Aorta (tissue), 5 donors: ENCODE measurements at regions not wholly inside any gene's neighbourhood (a gene's known extent, or its start where the extent isn't known, plus 50 kb on each side); places are given as distances from the start of the nearest gene placed in this dataset.

Experiments used
- ATAC-seq: fragments of 200-7000 bp; cut with Tn5 transposase; one replicate; pipeline ENCODE4 v1.9.1; 2022; ENCODE audit warnings: moderate library complexity; ENCODE audit not compliant: low FRiP score
- DNase-seq, 2 donors: peaks; one replicate each; pipeline ENCODE4 v3.0.0-alpha.2; 2020
- H3K27ac ChIP-seq, 2 donors: one replicate each; pipeline ENCODE4 v1.5.1; 2013; ENCODE audit warnings: low read length in 2 of 2, mild to moderate bottlenecking in 2 of 2, moderate library complexity in 2 of 2, control low read depth in 1 of 2, inconsistent platforms in 1 of 2, low read depth in 1 of 2
- H3K27me3 ChIP-seq, 2 donors: one replicate each; pipeline ENCODE4 v1.6.1; 2013; ENCODE audit warnings: control low read depth in 1 of 2, low read length in 1 of 2, mild to moderate bottlenecking in 1 of 2, moderate library complexity in 1 of 2; ENCODE audit not compliant: insufficient read depth in 2 of 2, control insufficient read depth in 1 of 2
- H3K36me3 ChIP-seq, 2 donors: one replicate each; pipeline ENCODE4 v1.6.1; 2013; ENCODE audit warnings: control low read depth in 1 of 2, low read length in 1 of 2, mild to moderate bottlenecking in 1 of 2; ENCODE audit not compliant: insufficient read depth in 2 of 2, control insufficient read depth in 1 of 2
- H3K4me1 ChIP-seq, 2 donors: one replicate each; pipeline ENCODE4 v1.6.1; 2013; ENCODE audit warnings: low read length in 2 of 2, control low read depth in 1 of 2, mild to moderate bottlenecking in 1 of 2, moderate library complexity in 1 of 2; ENCODE audit not compliant: insufficient read depth in 2 of 2, control insufficient read depth in 1 of 2
- H3K4me3 ChIP-seq, 2 donors: one replicate each; pipeline ENCODE4 v1.5.1; 2013; ENCODE audit warnings: low read length in 2 of 2, control low read depth in 1 of 2, mild to moderate bottlenecking in 1 of 2
- H3K9me3 ChIP-seq: one replicate; pipeline ENCODE4 v1.6.1; 2013; ENCODE audit warnings: mild to moderate bottlenecking, low read length; ENCODE audit not compliant: control insufficient read depth
- WGBS, 2 donors: extraction: QIAGEN DNeasy Blood & Tissue Kit; methylation state at CpG; one replicate each; pipeline ENCODE4 v1.1.7; 2013; 5-methylcytosine and 5-hydroxymethylcytosine counted together
- intact Hi-C, 2 donors: fragments of 100-400 bp; cut with DNase I; formaldehyde crosslinking; loops; one replicate each; pipeline versions ENCODE4 v1.14.2 to v1.15.0; 2022
- donor health status: healthy with polysubstance abuse.
- donor health status: Bipolar disorder and iron deficiency.
- donor health status: DM: no; HTN: no; CAD: no.
- donor health status: DM: no; HTN: no; CAD: no.
- donor health status: DM: yes; HTN: yes; CAD: no.

DNA sequence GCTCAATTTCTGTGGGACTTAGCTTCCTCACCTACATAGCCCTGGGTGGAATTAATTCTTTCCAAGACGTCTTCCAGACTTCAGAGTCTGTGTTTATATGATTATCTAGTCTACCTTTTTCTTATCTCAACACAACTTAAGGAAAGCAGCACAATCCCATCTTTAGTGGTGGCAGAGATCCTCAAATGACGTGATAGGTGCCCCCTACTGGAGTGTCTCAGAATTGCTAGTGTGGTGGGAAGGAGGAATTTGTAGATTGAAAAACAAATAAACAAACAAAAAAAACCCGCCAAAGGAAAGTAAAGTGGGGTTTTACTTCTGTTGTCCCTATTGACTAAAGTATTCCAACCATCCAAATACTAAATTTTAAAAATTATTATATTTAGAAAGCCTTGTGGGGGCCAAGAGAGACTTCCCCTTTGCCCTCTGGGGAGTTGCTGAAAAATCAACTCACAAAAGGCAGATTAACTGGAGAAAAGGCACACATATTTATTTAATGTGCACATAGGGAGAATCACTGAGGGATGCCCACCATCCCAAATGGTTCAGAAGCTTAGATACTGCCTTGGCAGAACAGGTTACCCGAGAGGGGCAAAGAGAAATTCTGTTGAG lies 283.3 kb downstream of the TMEM167A start:
- no peak for DNase-seq
- WGBS, 2 donors: 71 to 73% methylated on average over 4 of the region's 4 CpGs
- no peaks in the 10 kb centered on the region for H3K4me1 ChIP-seq
- peaks cover 2% of the 10 kb centered on the region for H3K9me3 ChIP-seq
- H3K36me3 ChIP-seq: peaks cover 0 to 3% of the 10 kb centered on the region in 2 donors
- intact Hi-C loops: loop anchor here (5.0 to 10.0 kb wide), 2 partner anchors 149 to 442 kb away; no protein-coding TSS in a partner anchor
- H3K27ac ChIP-seq: no peak overlapping the region
- no peak for ATAC-seq
- no peaks in the 10 kb centered on the region for H3K27me3 ChIP-seq
- H3K4me3 ChIP-seq: no peak overlapping the region

DNA sequence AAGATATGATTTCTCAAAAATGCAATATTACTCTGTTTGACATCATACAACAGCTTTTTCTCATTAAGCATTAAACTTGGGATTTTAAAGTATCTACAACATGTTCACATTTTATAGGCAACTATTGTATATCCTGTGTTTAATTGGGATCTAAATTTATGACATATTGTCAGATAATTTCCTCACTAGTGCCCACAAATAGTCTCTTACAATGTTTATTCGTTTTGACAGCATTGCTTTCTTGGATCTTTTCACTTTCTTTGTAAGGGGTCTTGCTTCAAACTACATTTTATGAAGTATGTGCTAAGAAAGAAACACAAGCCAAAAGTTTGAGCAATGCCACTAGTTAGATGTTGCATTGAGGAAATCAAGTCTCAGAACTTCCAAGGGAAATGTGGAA lies 285.1 kb downstream of the TMEM167A start:
- no peaks in the 10 kb centered on the region for H3K4me1 ChIP-seq
- WGBS, 2 donors: 73 to 84% methylated on average over 1 of the region's 1 CpG
- H3K36me3 ChIP-seq: peaks cover 0 to 3% of the 10 kb centered on the region in 2 donors
- intact Hi-C loops: loop anchor here (5.0 to 10.0 kb wide), 2 partner anchors 147 to 440 kb away; no protein-coding TSS in a partner anchor
- DNase-seq (no peak), ATAC-seq (no peak)
- peaks cover 2% of the 10 kb centered on the region for H3K9me3 ChIP-seq
- H3K27me3 ChIP-seq: no peaks in the 10 kb centered on the region
- H3K27ac ChIP-seq: no peak overlapping the region
- no peak overlapping the region for H3K4me3 ChIP-seq

DNA sequence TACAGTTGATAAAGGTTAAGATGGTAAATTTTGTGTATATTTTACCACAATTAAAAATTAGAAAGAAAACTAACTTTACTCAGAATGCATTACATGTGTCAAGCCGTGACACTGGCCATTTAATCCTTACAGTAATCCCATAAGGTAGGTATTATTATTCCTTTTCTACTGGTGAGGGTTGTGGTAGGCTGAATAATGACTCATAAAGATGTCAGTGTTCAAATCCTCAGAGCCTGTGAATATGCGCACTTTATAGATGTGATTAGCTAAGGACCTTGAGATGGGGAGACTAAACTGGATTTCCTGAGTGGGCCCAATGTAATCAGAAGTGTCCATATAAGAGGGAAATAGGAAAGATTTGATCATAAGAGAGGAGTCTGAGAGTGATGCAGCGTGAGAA lies 288.1 kb downstream of the TMEM167A start:
- DNase-seq (no peak), ATAC-seq (no peak)
- intact Hi-C loops: no loop called here
- H3K4me3 ChIP-seq: no peak overlapping the region
- no peaks in the 10 kb centered on the region for H3K27me3 ChIP-seq
- H3K36me3 ChIP-seq: peaks cover 0 to 3% of the 10 kb centered on the region in 2 donors
- no peaks in the 10 kb centered on the region for H3K9me3 ChIP-seq
- H3K27ac ChIP-seq: no peak overlapping the region
- no peaks in the 10 kb centered on the region for H3K4me1 ChIP-seq
- WGBS, 2 donors: 97% methylated on average over 3 of the region's 3 CpGs

DNA sequence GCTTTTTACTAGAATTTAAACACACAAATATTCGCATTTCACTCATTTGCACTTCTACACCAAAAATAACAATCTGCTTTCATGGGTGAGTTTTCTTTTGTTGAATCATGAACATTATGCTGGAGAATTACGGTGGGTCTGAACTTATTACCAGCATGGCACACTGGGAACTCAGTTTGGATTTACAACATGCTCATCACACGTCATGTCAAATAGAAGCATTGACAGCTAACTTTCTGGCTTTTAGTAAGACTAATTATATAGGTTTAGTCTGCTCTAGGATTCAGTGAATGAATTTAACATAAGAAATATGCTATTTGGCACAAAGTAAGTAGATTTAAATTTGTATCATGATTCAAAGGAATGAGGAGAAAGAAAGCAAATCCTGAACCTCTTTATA lies 290.4 kb downstream of the TMEM167A start:
- H3K27ac ChIP-seq: no peak overlapping the region
- intact Hi-C loops: no loop called here
- DNase-seq (no peak), ATAC-seq (no peak)
- H3K4me3 ChIP-seq: no peak overlapping the region
- no peaks in the 10 kb centered on the region for H3K27me3 ChIP-seq
- 90 to 91% methylated on average over 3 of the region's 3 CpGs for WGBS, 2 donors
- H3K4me1 ChIP-seq: no peaks in the 10 kb centered on the region
- H3K9me3 ChIP-seq: no peaks in the 10 kb centered on the region
- H3K36me3 ChIP-seq: no peaks in the 10 kb centered on the region

DNA sequence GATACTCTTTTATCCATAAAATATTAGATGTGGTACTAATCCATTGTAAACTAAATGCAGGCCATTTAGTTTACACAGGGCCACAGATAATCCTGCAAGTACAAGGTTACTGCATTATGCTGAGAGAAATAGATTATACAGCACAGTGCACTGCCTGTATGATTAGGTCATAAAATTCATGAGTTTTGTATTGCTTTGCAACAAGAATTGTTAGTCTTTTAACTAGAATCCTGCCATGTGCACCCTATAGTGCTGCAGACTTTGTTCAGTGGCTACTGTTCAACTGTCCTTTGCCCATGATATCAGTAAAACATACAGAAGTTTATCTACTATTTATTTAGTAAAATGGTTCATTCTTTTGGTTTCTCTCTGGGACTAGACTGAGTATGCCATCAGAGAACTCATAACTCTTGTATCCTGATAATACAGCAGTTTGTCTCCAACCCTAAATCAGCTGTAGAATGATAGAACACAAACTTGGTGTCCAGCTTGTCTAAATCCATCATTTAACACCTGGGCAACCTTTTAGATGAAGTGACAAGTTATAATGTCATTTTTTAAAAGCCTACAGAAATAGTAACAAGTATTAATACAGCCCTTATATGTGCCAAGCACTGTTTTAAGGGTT lies 291.2 kb downstream of the TMEM167A start:
- no peak overlapping the region for H3K4me3 ChIP-seq
- H3K27me3 ChIP-seq: no peaks in the 10 kb centered on the region
- H3K4me1 ChIP-seq: no peaks in the 10 kb centered on the region
- no peaks in the 10 kb centered on the region for H3K9me3 ChIP-seq
- no peak for ATAC-seq
- H3K27ac ChIP-seq: no peak overlapping the region
- no peak for DNase-seq
- H3K36me3 ChIP-seq: no peaks in the 10 kb centered on the region
- intact Hi-C loops: no loop called here

DNA sequence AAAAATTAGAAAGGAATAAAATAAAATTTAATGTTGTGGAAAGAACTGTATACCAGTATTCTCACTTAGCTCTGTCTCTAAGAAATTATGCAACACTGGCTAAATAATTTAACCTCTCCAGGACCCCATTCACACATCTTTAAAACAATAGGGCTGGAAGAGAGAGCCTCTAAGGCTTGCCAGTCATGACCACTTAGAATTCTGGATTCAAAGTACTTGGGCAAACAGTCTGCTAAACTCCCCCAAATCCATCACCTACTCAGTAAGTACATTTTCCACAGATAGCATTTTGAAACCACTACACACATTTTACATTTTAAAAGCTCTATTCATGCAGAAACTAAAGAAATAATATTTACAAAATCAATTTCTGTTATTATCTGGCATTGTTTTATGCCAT lies 291.7 kb downstream of the TMEM167A start:
- DNase-seq (no peak), ATAC-seq (no peak)
- intact Hi-C loops: no loop called here
- no peaks in the 10 kb centered on the region for H3K27me3 ChIP-seq
- no peaks in the 10 kb centered on the region for H3K36me3 ChIP-seq
- H3K27ac ChIP-seq: no peak overlapping the region
- H3K9me3 ChIP-seq: no peaks in the 10 kb centered on the region
- no peak overlapping the region for H3K4me3 ChIP-seq
- H3K4me1 ChIP-seq: no peaks in the 10 kb centered on the region

DNA sequence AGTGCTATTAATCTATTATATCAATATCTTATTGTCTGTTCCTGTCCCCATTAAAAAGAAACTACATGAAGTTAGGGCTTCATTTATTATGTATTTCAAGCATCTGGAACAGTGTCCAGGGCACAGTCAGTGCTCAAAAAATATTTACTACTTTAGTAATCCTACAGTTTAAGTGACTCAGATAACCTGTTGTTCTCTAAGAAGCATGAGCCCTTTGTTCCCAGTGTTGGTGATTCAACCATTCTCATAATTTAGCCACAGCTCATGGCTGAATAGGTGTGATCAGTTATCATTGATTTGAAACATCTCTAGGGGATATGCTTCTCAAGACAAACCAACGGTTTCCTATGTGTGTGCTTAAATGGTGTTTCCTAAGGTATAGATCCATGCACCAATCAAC lies 292.7 kb downstream of the TMEM167A start:
- DNase-seq (no peak), ATAC-seq (no peak)
- WGBS, 2 donors: 35 to 94% methylated on average over 1 of the region's 1 CpG
- H3K27ac ChIP-seq: no peak overlapping the region
- H3K36me3 ChIP-seq: no peaks in the 10 kb centered on the region
- H3K4me3 ChIP-seq: no peak overlapping the region
- H3K27me3 ChIP-seq: no peaks in the 10 kb centered on the region
- H3K4me1 ChIP-seq: no peaks in the 10 kb centered on the region
- intact Hi-C loops: no loop called here
- no peaks in the 10 kb centered on the region for H3K9me3 ChIP-seq

DNA sequence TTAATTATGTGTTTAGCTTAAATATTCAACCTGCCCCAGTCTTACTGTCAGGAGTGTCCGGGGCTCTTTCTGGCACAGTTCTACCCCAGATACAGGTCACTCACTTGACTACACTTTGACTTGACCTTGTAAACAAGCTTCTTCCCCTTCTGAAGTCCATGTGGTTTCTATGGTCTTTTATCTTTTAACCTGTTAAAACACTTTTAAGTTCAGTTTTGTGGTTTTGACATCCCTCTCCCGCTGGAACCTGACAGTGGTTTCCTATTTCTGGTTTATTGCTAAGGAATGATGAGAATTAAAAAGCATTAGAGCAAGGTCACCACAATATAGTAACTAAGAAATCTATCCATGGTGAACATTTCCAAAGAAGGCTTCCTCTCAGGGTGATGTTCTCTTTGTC lies 300.1 kb downstream of the TMEM167A start:
- H3K27ac ChIP-seq: no peak overlapping the region
- no peaks in the 10 kb centered on the region for H3K27me3 ChIP-seq
- H3K4me1 ChIP-seq: no peaks in the 10 kb centered on the region
- DNase-seq (no peak), ATAC-seq (no peak)
- no peak overlapping the region for H3K4me3 ChIP-seq
- intact Hi-C loops: no loop called here
- WGBS, 2 donors: 72 to 75% methylated on average over 2 of the region's 2 CpGs
- no peaks in the 10 kb centered on the region for H3K9me3 ChIP-seq
- no peaks in the 10 kb centered on the region for H3K36me3 ChIP-seq

DNA sequence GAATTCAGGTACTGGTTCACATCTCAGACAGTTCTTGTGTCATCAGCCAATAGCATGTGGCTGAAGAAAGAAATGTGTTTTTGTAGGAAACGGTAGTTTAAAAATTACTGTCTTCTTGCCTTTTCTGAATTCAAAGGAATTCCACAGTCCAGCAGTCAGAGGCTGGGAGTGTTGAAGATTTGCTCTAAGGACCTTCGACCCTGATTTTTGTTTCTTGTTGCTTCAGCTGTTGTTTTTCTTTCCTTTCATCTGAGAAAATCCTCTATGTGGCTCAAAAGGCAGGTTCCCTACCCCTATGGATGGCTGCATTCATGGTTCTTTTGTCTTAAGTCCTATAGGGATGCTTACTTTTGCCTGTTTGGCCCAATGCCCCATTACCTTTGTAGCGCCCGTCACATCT lies 304.9 kb downstream of the TMEM167A start:
- Histone ChIP-seq H3K27ac (no peak overlapping the region), H3K4me1 (no peaks in the 10 kb centered on the region), H3K36me3 (peaks cover 0 to 1% of the 10 kb centered on the region in 2 donors), H3K4me3 (no peak overlapping the region), H3K9me3 (no peaks in the 10 kb centered on the region), H3K27me3 (no peaks in the 10 kb centered on the region)
- no peak for ATAC-seq
- intact Hi-C loops: no loop called here
- DNase-seq: no peak
- WGBS, 2 donors: 73 to 84% methylated on average over 4 of the region's 4 CpGs
